GM23338 (cell line): ENCODE measurements at regions not wholly inside any gene's neighbourhood (a gene's known extent, or its start where the extent isn't known, plus 50 kb on each side); places are given as distances from the start of the nearest gene placed in this dataset.

Experiments used
- ATAC-seq: fragments of 200-7000 bp; cut with Tn5 transposase; 3 replicates; pipeline ENCODE4 v1.9.1; 2020
- DNase-seq: peaks from one replicate; pipeline ENCODE4 v3.0.0-alpha.2; 2015; ENCODE audit warnings: low spot score
- H2AFZ ChIP-seq: fragments of 200-600 bp; sonication (generic); 2 replicates; pipeline ENCODE4 v1.8.0; 2016; ENCODE audit warnings: antibody characterized with exemption, mild to moderate bottlenecking, moderate library complexity
- H3F3A ChIP-seq: fragments of 200-600 bp; sonication (generic); replicated peaks from 2 replicates; pipeline ENCODE4 v1.8.0; 2017; ENCODE audit warnings: antibody characterized with exemption, mixed run types, low read depth
- H3K27ac ChIP-seq: fragments of 200-600 bp; sonication (generic); 2 replicates; pipeline ENCODE4 v1.6.1; 2016; ENCODE audit warnings: low read depth
- H3K27me3 ChIP-seq: fragments of 200-600 bp; sonication (generic); 2 replicates; pipeline ENCODE4 v1.8.0; 2016; ENCODE audit warnings: mild to moderate bottlenecking, mixed run types, moderate library complexity; ENCODE audit not compliant: insufficient read depth
- H3K36me3 ChIP-seq: fragments of 200-600 bp; sonication (generic); 2 replicates; pipeline ENCODE4 v1.8.0; 2016; ENCODE audit warnings: mild to moderate bottlenecking; ENCODE audit not compliant: insufficient read depth
- H3K4me1 ChIP-seq: fragments of 200-600 bp; sonication (generic); 2 replicates; pipeline ENCODE4 v1.8.0; 2016; ENCODE audit warnings: mild to moderate bottlenecking, moderate library complexity; ENCODE audit not compliant: insufficient read depth
- H3K4me2 ChIP-seq: fragments of 200-600 bp; sonication (generic); 2 replicates; pipeline ENCODE4 v1.7.1; 2017; ENCODE audit warnings: mixed run types
- H3K4me3 ChIP-seq: fragments of 200-600 bp; sonication (generic); 2 replicates; pipeline ENCODE4 v1.6.1; 2016; ENCODE audit warnings: mixed run types
- H3K79me2 ChIP-seq: fragments of 200-600 bp; sonication (generic); replicated peaks from 2 replicates; pipeline ENCODE4 v1.8.0; 2017; ENCODE audit warnings: mild to moderate bottlenecking; ENCODE audit not compliant: insufficient read depth
- H3K9me2 ChIP-seq: fragments of 200-600 bp; sonication (generic); 2 replicates; pipeline ENCODE4 v1.8.0; 2017; ENCODE audit not compliant: insufficient read depth
- H4K20me1 ChIP-seq: fragments of 200-600 bp; sonication (generic); replicated peaks from 2 replicates; pipeline ENCODE4 v1.8.0; 2017; ENCODE audit warnings: mild to moderate bottlenecking; ENCODE audit not compliant: insufficient read depth
- H3K27ac Mint-ChIP-seq: 2 replicates; pipeline ENCODE4 v1.8.0; 2020; ENCODE audit warnings: inconsistent platforms, mild to moderate bottlenecking, moderate library complexity, mixed read lengths
- H3K27me3 Mint-ChIP-seq: 3 replicates; pipeline ENCODE4 v1.8.0; 2022; ENCODE audit warnings: low read depth, mild to moderate bottlenecking, moderate library complexity, mixed read lengths, inconsistent platforms; ENCODE audit not compliant: insufficient read depth, poor library complexity
- H3K36me3 Mint-ChIP-seq: 3 replicates; pipeline ENCODE4 v1.8.0; 2021; ENCODE audit warnings: low read depth, mild to moderate bottlenecking, inconsistent platforms, moderate library complexity, mixed read lengths
- H3K4me1 Mint-ChIP-seq: 3 replicates; pipeline ENCODE4 v1.8.0; 2020; ENCODE audit warnings: mild to moderate bottlenecking, inconsistent platforms, mixed read lengths
- H3K4me3 Mint-ChIP-seq: 3 replicates; pipeline ENCODE4 v1.8.0; 2021; ENCODE audit warnings: moderate library complexity, mild to moderate bottlenecking, inconsistent platforms, mixed read lengths
- H3K9me3 Mint-ChIP-seq: 3 replicates; pipeline ENCODE4 v1.8.0; 2020; ENCODE audit warnings: moderate library complexity, mild to moderate bottlenecking, inconsistent platforms, mixed read lengths
- CREB1 ChIP-seq: fragments of 250-450 bp; sonication (Bioruptor Pico); IDR thresholded peaks from 2 replicates; pipeline ENCODE4 v1.5.0; 2020; ENCODE audit warnings: low read depth, mild to moderate bottlenecking, moderate library complexity
- CTCF ChIP-seq, 2 experiments: fragments of 200-600 bp in 1 of 2; sonication (generic) in 1 of 2; conservative IDR thresholded peaks; 2 replicates each; pipeline versions ENCODE4 v1.5.1 to v1.6.1; 2016 to 2017; ENCODE audit warnings: antibody characterized with exemption in 2 of 2, low read depth in 2 of 2, mild to moderate bottlenecking in 2 of 2, moderate library complexity in 1 of 2
- ETS1 ChIP-seq: IDR thresholded peaks from 2 replicates; pipeline ENCODE4 v1.6.1; 2016; ENCODE audit warnings: antibody characterized with exemption
- EZH2phosphoT487 ChIP-seq: fragments of 200-600 bp; sonication (generic); IDR thresholded peaks from one replicate; pipeline ENCODE4 v1.8.1; 2018; ENCODE audit warnings: antibody characterized with exemption; ENCODE audit not compliant: unreplicated experiment
- JUNB ChIP-seq: IDR thresholded peaks from one replicate; pipeline ENCODE4 v1.6.1; 2016; ENCODE audit warnings: antibody characterized with exemption; ENCODE audit not compliant: unreplicated experiment
- NANOG ChIP-seq: IDR thresholded peaks from 2 replicates; pipeline ENCODE4 v1.6.1; 2016; ENCODE audit warnings: antibody characterized with exemption, borderline replicate concordance
- POLR2AphosphoS5 ChIP-seq: IDR thresholded peaks from 2 replicates; pipeline ENCODE4 v1.6.1; 2016; ENCODE audit warnings: antibody characterized with exemption, low read depth
- STAT1 ChIP-seq: IDR thresholded peaks from one replicate; pipeline ENCODE4 v1.6.1; 2016; ENCODE audit warnings: antibody characterized with exemption; ENCODE audit not compliant: unreplicated experiment
- ZNF114 ChIP-seq: fragments of 250-450 bp; sonication (Bioruptor Pico); IDR thresholded peaks from 2 replicates; pipeline ENCODE4 v1.5.0; 2020; ENCODE audit warnings: mild to moderate bottlenecking, moderate library complexity
- TF ChIP-seq, protein P1 (sequence below): IDR thresholded peaks from one replicate; pipeline ENCODE4 v1.6.1; 2018; ENCODE audit warnings: antibody characterized with exemption; ENCODE audit not compliant: unreplicated experiment

GRCh38 chr4:125021189-125021588 is 293.6 kb upstream of the FAT4 start:
- no peak overlapping the region for H2AFZ ChIP-seq

GRCh38 chr4:125020089-125021034 is 294.4 kb upstream of the FAT4 start:
- Histone ChIP-seq H3K79me2 (no peaks in the 10 kb centered on the region), H3K4me1 (peaks cover 22% of the 10 kb centered on the region), H3K36me3 (peaks cover 11% of the 10 kb centered on the region), H3F3A (no peaks in the 10 kb centered on the region), H3K27me3 (no peaks in the 10 kb centered on the region), H3K9me2 (no peaks in the 10 kb centered on the region; the same call in 1 of the 2 replicates), H3K4me3 (no peak overlapping the region), H2AFZ (no peak overlapping the region), H4K20me1 (no peaks in the 10 kb centered on the region), H3K27ac (peak overlapping the region; percentile 52), H3K4me2 (peak overlapping the region; percentile 18)
- Mint-ChIP-seq H3K36me3 (peaks cover 25% of the 10 kb centered on the region), H3K9me3 (peaks cover 17% of the 10 kb centered on the region), H3K4me1 (peaks cover 22% of the 10 kb centered on the region), H3K27me3 (no peaks in the 10 kb centered on the region), H3K4me3 (no peak overlapping the region), H3K27ac (peak overlapping the region; percentile 15; the same call in 1 of the 2 replicates)
- DNase-seq (no peak), ATAC-seq (no peak)
- TF ChIP-seq CTCF (conservative IDR thresholded peaks at IDR 0.05; ENCODE audit: low read depth in 2 of 2): no peak
- TF ChIP-seq NANOG: no peak
- TF ChIP-seq STAT1: no peak
- TF ChIP-seq, protein P1, sequence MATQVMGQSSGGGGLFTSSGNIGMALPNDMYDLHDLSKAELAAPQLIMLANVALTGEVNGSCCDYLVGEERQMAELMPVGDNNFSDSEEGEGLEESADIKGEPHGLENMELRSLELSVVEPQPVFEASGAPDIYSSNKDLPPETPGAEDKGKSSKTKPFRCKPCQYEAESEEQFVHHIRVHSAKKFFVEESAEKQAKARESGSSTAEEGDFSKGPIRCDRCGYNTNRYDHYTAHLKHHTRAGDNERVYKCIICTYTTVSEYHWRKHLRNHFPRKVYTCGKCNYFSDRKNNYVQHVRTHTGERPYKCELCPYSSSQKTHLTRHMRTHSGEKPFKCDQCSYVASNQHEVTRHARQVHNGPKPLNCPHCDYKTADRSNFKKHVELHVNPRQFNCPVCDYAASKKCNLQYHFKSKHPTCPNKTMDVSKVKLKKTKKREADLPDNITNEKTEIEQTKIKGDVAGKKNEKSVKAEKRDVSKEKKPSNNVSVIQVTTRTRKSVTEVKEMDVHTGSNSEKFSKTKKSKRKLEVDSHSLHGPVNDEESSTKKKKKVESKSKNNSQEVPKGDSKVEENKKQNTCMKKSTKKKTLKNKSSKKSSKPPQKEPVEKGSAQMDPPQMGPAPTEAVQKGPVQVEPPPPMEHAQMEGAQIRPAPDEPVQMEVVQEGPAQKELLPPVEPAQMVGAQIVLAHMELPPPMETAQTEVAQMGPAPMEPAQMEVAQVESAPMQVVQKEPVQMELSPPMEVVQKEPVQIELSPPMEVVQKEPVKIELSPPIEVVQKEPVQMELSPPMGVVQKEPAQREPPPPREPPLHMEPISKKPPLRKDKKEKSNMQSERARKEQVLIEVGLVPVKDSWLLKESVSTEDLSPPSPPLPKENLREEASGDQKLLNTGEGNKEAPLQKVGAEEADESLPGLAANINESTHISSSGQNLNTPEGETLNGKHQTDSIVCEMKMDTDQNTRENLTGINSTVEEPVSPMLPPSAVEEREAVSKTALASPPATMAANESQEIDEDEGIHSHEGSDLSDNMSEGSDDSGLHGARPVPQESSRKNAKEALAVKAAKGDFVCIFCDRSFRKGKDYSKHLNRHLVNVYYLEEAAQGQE: no peak
- no peak for TF ChIP-seq CREB1 (CRISPR knock-in tag)
- TF ChIP-seq EZH2phosphoT487: no peak
- no peak for TF ChIP-seq JUNB
- TF ChIP-seq ETS1: no peak
- TF ChIP-seq ZNF114 (CRISPR knock-in tag): no peak
- no peak for TF ChIP-seq POLR2AphosphoS5

More at GRCh38 chr4:125021189-125021588, 293.6 kb upstream of the FAT4 start:
- H3K4me3 Mint-ChIP-seq: no peak overlapping the region; the same call in 2 of the 3 replicates
- H3K27me3 ChIP-seq: no peaks in the 10 kb centered on the region
- H3K4me1 ChIP-seq: peaks cover 22% of the 10 kb centered on the region
- peak overlapping the region; percentile 52 for H3K27ac ChIP-seq
- H3F3A ChIP-seq: no peaks in the 10 kb centered on the region
- ATAC-seq: peak; percentile 31; the same call in 2 of the 3 replicates
- peak overlapping the region; percentile 18 for H3K4me2 ChIP-seq
- no peaks in the 10 kb centered on the region for H3K9me2 ChIP-seq
- peaks cover 22% of the 10 kb centered on the region for H3K4me1 Mint-ChIP-seq
- H3K36me3 Mint-ChIP-seq: peaks cover 23% of the 10 kb centered on the region
- H3K9me3 Mint-ChIP-seq: peaks cover 22% of the 10 kb centered on the region
- no peaks in the 10 kb centered on the region for H4K20me1 ChIP-seq
- peak; percentile 37 for DNase-seq
- H3K4me3 ChIP-seq: no peak overlapping the region
- H3K79me2 ChIP-seq: no peaks in the 10 kb centered on the region
- TF ChIP-seq NANOG: peak; percentile 53; the same call in 1 of the 2 replicates
- no peak for TF ChIP-seq JUNB
- 0 out of 2 replicates have a peak overlapping the region, but pooled peaks have one; percentile 12 for H3K27ac Mint-ChIP-seq
- peaks cover 11% of the 10 kb centered on the region for H3K36me3 ChIP-seq
- no peaks in the 10 kb centered on the region for H3K27me3 Mint-ChIP-seq
